Thyroid gland (tissue), 4 donors: ENCODE measurements at regions not wholly inside any gene's neighbourhood (a gene's known extent, or its start where the extent isn't known, plus 50 kb on each side); places are given as distances from the start of the nearest gene placed in this dataset.

Source experiments
- DNase-seq, 2 donors: peaks; one replicate each; pipeline ENCODE4 v3.0.0-alpha.2; 2019
- H3K27ac ChIP-seq, 3 donors: fragments of 200-600 bp; sonication (generic); 1 replicate in 2 of 3; 2 replicates in 1 of 3; pipeline ENCODE4 v1.5.1; 2016 to 2019; ENCODE audit warnings: mild to moderate bottlenecking in 1 of 3, moderate library complexity in 1 of 3
- H3K27me3 ChIP-seq: fragments of 200-600 bp; sonication (generic); one replicate; pipeline ENCODE4 v1.5.1; 2019
- H3K36me3 ChIP-seq, 2 donors: fragments of 200-600 bp; sonication (generic); one replicate each; pipeline ENCODE4 v1.5.1; 2016 to 2019
- H3K4me1 ChIP-seq, 2 donors: fragments of 200-600 bp; sonication (generic); one replicate each; pipeline ENCODE4 v1.5.1; 2017 to 2019
- H3K4me3 ChIP-seq, 3 donors: fragments of 200-600 bp; sonication (generic); replicated peaks in 1 of 3; 1 replicate in 2 of 3; 2 replicates in 1 of 3; pipeline ENCODE4 v1.5.1; 2016; ENCODE audit warnings: mild to moderate bottlenecking in 1 of 3
- H3K9me3 ChIP-seq: fragments of 200-600 bp; sonication (generic); one replicate; pipeline ENCODE4 v1.5.1; 2017
- CTCF ChIP-seq, 6 experiments: fragments of 200-600 bp in 3 of 6; fragments of 450-650 bp in 3 of 6; sonication (generic) in 3 of 6; IDR thresholded peaks; one replicate each; pipeline ENCODE4 v1.5.1; 2016 to 2019; ENCODE audit warnings: antibody characterized with exemption in 6 of 6, mild to moderate bottlenecking in 2 of 6, inconsistent platforms in 1 of 6, moderate library complexity in 1 of 6
- POLR2A ChIP-seq, 2 donors: fragments of 450-650 bp; IDR thresholded peaks; one replicate each; pipeline ENCODE4 v1.6.1; 2017; ENCODE audit warnings: antibody characterized with exemption in 2 of 2, mild to moderate bottlenecking in 2 of 2, moderate library complexity in 1 of 2
- WGBS, 2 donors: methylation state at CpG; one replicate each; pipeline ENCODE4 v1.1.5; 2017; 5-methylcytosine and 5-hydroxymethylcytosine counted together
- intact Hi-C: fragments of 100-400 bp; cut with DNase I; formaldehyde crosslinking; loops from one replicate; pipeline ENCODE4 v1.15.1; 2023

DNA sequence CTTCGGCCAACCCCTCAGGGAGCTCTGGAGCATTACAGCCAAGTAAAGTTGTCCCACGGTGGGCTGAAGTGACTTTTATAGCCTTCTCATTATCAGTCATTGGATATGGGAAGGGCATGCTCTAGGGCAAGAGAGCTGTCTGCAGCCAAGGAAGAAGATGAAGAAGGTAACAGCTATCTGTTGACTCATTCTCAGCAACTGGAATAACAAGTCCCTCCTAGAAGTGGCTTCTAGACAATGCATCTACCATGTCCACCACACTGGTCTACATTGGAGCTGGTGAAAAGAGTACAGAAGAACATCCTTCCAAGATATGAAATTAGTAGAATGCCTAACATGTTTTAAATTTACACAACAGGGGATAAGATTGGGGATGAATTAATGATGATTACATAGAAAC lies 524.2 kb downstream of the ACTL7B start:
- H3K27me3 ChIP-seq, result no peaks in the 10 kb centered on the region
- no peaks in the 10 kb centered on the region for H3K36me3 ChIP-seq
- no peaks in the 10 kb centered on the region for H3K4me1 ChIP-seq
- DNase-seq, result no peak
- H3K4me3 ChIP-seq, result no peak overlapping the region
- TF ChIP-seq POLR2A (IDR thresholded peaks at IDR 0.05), result no peak
- no peak for TF ChIP-seq CTCF (IDR thresholded peaks at IDR 0.05)
- no peaks in the 10 kb centered on the region for H3K9me3 ChIP-seq
- 67 to 71% methylated on average over 2 of the region's 2 CpGs for WGBS, 2 donors
- intact Hi-C loops, result no loop called here
- H3K27ac ChIP-seq, result no peak overlapping the region

GRCh38 chr9:108325406-108325805 lies 530.4 kb downstream of the ACTL7B start:
- 77 to 89% methylated on average over 1 of the region's 1 CpG for WGBS, 2 donors
- no peaks in the 10 kb centered on the region for H3K27me3 ChIP-seq
- intact Hi-C loops, result no loop called here
- TF ChIP-seq CTCF (IDR thresholded peaks at IDR 0.05) (no peak), POLR2A (IDR thresholded peaks at IDR 0.05) (no peak)
- no peaks in the 10 kb centered on the region for H3K9me3 ChIP-seq
- H3K36me3 ChIP-seq, result no peaks in the 10 kb centered on the region
- H3K4me3 ChIP-seq, result no peak overlapping the region
- H3K4me1 ChIP-seq, result no peaks in the 10 kb centered on the region
- H3K27ac ChIP-seq, result no peak overlapping the region
- no peak for DNase-seq

DNA sequence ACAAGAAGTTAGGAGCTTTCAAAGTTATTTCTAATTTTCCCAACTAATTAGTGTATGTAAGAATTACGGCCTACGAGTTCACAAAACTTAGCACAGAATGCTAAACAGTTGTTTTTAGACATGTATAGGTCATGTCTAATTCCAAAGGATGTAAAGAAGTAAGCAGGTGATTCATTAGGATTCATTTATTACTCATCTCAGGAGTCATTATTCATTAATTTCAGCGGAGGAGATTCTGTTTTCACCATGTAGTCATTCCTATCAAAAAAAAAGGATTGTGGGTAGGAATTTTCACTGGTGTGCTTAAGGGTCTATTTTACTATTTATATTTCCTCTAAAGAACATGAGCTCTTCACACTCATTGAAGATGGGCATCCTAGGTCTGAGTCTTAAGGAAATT lies 532.2 kb downstream of the ACTL7B start:
- intact Hi-C loops, result no loop called here
- Histone ChIP-seq H3K27me3 (no peaks in the 10 kb centered on the region), H3K4me1 (no peaks in the 10 kb centered on the region), H3K27ac (no peak overlapping the region), H3K9me3 (no peaks in the 10 kb centered on the region), H3K36me3 (no peaks in the 10 kb centered on the region), H3K4me3 (no peak overlapping the region)
- no peak for DNase-seq
- TF ChIP-seq CTCF (IDR thresholded peaks at IDR 0.05), result no peak
- no peak for TF ChIP-seq POLR2A (IDR thresholded peaks at IDR 0.05)
- 85 to 90% methylated on average over 3 of the region's 3 CpGs for WGBS, 2 donors

- TF ChIP-seq CTCF (IDR thresholded peaks at IDR 0.05) (no peak), POLR2A (IDR thresholded peaks at IDR 0.05) (no peak)
- H3K36me3 ChIP-seq, result no peaks in the 10 kb centered on the region
- no peak for DNase-seq
- H3K9me3 ChIP-seq, result no peaks in the 10 kb centered on the region
- no peak overlapping the region for H3K4me3 ChIP-seq
- no peaks in the 10 kb centered on the region for H3K27me3 ChIP-seq
- no peak overlapping the region for H3K27ac ChIP-seq
- WGBS, 2 donors, result 52 to 60% methylated on average over 1 of the region's 1 CpG
- H3K4me1 ChIP-seq, result no peaks in the 10 kb centered on the region
- intact Hi-C loops, result no loop called here
Measured at GRCh38 chr9:108322326-108323098, 533.3 kb downstream of the ACTL7B start.

- no peaks in the 10 kb centered on the region for H3K4me1 ChIP-seq
- no peaks in the 10 kb centered on the region for H3K36me3 ChIP-seq
- TF ChIP-seq POLR2A (IDR thresholded peaks at IDR 0.05) (no peak), CTCF (IDR thresholded peaks at IDR 0.05) (no peak)
- H3K9me3 ChIP-seq, result no peaks in the 10 kb centered on the region
- H3K27me3 ChIP-seq, result no peaks in the 10 kb centered on the region
- no peak overlapping the region for H3K4me3 ChIP-seq
- no peak for DNase-seq
- H3K27ac ChIP-seq, result no peak overlapping the region
- intact Hi-C loops, result no loop called here
Measured at GRCh38 chr9:108316630-108317029, 539.2 kb downstream of the ACTL7B start.
